HFF-Myc (cell line): ENCODE measurements at regions not wholly inside any gene's neighbourhood (a gene's known extent, or its start where the extent isn't known, plus 50 kb on each side); places are given as distances from the start of the nearest gene placed in this dataset.

Experiments used
- DNase-seq: peaks from one replicate; pipeline ENCODE4 v3.0.0-alpha.2; 2011; ENCODE audit warnings: low read depth; ENCODE audit errors: extremely low read depth
- H3K4me3 ChIP-seq: replicated peaks from 2 replicates; pipeline ENCODE4 v1.5.1; 2011; ENCODE audit warnings: low read depth, mild to moderate bottlenecking, control low read depth, low read length
- TF ChIP-seq, protein P1 (sequence below): IDR thresholded peaks from 2 replicates; pipeline ENCODE4 v1.5.1; 2012; ENCODE audit warnings: mild to moderate bottlenecking, low read depth, low read length, control low read depth; ENCODE audit errors: missing control alignments

DNA sequence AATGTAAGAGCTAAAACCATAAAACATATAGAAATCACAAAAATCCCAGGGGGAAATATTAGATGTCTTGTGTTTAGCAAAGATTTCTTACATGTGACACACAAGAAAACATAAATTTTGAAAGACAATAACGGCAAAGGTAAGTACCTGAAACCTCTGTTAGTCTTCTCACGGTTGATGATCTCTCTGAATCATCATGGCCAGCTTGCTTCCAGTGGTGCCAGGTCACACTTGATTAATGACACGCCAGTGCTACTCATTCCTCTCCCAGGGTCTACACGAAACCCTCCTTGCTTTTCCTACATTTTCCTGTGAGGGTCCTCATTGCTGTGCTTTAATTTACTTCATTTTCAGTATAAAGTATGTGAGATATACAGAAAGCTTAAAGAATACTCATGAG is 114.4 kb upstream of the PARP11 start:
- DNase-seq: no peak
- no peak overlapping the region for H3K4me3 ChIP-seq
- TF ChIP-seq, protein P1, sequence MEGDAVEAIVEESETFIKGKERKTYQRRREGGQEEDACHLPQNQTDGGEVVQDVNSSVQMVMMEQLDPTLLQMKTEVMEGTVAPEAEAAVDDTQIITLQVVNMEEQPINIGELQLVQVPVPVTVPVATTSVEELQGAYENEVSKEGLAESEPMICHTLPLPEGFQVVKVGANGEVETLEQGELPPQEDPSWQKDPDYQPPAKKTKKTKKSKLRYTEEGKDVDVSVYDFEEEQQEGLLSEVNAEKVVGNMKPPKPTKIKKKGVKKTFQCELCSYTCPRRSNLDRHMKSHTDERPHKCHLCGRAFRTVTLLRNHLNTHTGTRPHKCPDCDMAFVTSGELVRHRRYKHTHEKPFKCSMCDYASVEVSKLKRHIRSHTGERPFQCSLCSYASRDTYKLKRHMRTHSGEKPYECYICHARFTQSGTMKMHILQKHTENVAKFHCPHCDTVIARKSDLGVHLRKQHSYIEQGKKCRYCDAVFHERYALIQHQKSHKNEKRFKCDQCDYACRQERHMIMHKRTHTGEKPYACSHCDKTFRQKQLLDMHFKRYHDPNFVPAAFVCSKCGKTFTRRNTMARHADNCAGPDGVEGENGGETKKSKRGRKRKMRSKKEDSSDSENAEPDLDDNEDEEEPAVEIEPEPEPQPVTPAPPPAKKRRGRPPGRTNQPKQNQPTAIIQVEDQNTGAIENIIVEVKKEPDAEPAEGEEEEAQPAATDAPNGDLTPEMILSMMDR: no peak

DNA sequence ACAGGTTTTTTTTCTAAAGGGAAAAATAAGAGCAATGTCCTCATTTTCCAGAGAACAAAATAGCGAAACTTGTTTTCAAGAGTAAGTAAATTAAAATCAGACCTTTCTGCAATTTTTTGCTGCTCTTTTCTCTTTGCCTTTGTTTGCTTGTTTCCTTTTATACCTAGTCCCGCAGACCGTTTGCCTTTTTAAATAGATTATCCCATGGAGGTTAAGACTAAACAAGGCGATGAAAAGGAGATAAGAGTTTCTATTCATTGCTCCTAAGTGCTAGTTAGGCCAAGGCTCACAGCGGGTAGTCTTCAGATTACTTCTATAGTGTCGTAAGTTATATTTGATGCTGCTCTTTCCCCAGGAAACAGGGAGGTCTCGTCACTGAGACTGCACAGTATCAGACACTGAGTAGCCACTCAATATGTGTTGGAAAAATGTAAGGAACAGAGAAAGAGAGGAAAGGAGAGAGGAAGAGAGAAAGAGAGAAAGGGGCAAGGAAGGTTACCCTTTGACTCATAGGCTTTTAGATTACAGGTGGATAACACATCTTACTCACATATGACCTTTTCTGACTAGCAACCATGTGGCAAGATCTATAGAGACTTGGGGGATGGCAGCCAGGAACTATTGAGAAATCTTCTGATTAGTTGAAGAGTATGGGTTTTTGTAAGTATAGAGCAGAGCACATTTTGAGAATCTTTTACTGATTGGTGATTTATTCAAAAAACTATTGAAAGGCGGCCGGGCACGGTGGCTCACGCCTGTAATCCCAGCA is 107.5 kb upstream of the PARP11 start:
- H3K4me3 ChIP-seq: no peak overlapping the region
- TF ChIP-seq, protein P1: no peak

DNA sequence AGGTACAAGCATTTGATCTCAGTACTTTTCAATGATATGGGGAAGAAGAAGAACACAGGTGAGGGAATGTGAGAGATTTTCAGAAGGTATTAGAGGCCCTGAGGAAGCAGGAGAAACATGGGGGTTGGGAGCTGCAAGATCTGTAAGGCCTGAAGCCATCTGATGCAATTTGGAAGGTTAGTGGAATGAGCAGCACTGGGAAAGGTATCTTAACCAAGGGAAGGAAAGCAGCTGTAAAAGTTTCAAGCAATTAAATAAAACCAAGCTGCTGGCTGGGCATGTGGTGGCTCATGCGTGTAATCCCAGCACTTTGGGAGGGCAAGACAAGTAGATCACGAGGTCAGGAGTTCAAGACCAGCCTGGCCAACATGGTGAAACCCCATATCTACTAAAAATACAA is 104.4 kb upstream of the PARP11 start:
- H3K4me3 ChIP-seq: no peak overlapping the region
- TF ChIP-seq, protein P1: no peak
- no peak for DNase-seq

More for the DNA sequence above, 107.5 kb upstream of the PARP11 start:
- DNase-seq: no peak

DNA sequence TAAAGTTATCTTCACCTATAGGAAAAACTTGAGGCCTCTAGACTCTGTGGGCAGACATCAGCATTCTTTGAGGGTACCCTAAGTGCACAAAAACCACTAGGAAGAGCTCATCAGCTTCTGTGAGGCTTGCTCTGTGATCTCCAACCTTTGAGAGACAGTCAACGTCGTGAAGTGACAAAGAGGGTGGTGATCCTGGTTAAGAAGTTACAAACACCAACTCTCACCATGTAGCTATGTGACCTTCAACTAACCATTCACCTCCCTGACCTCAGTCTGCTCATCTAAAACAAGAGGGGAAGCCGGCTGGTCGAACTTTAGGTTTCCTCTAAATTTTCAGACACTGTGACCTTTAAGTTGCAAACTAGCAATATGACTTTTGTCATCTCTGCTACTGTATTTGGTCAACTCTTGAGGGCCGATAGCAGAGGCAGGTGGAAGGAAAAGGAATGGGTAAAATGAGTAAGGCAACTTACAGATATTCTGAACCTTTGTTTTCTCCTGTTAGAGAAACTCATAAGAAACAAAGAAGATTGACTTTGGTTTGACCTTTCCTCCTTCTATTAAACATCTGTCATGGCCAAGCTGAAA is 103.2 kb upstream of the PARP11 start:
- no peak overlapping the region for H3K4me3 ChIP-seq
- no peak for DNase-seq

DNA sequence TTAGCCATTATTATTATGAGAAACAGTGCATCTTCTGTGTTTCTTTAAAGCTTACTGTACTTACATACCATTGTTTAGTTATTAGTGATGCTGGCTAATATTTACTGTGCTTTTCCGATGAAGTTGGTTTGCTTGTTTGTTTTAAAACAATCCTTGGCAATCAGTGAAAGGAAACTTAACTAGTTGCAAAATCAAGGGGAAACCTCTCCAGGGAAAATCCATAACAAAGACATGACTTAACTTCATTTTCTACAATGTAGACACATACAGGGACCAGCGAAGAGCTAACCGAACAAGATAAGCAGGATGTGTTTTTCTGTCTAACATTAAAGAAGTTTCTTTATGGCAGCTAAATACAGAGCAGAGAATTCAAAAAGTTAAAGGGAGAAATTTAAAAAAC is 102.5 kb upstream of the PARP11 start:
- no peak overlapping the region for H3K4me3 ChIP-seq
- DNase-seq: no peak
- TF ChIP-seq, protein P1: no peak

More for the DNA sequence above, 103.2 kb upstream of the PARP11 start:
- TF ChIP-seq, protein P1: no peak

DNA sequence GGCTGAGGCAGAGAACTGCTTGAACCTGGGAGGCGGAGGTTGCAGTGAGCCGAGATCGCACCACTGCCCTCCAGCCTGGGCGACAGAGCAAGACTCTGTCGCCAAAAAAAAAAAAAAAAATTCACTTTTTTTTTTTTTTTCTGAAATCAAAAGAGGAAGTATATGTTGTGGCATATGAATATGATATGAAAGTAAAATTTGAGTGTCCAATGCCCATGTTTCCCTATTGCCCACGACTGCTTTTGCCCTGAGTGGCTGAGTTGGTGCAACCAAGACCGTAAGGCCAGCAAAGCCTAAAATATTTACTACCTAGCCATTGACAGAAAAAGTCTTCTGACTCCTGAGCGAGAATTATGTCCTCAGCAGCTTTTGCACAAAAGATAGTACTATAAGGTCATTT is 101.7 kb upstream of the PARP11 start:
- TF ChIP-seq, protein P1: no peak
- DNase-seq: no peak
- no peak overlapping the region for H3K4me3 ChIP-seq
